NCI-H82 treated with DMSO at 0.1 percent for 48 hours (cell line): ENCODE measurements at regions not wholly inside any gene's neighbourhood (a gene's known extent, or its start where the extent isn't known, plus 50 kb on each side); places are given as distances from the start of the nearest gene placed in this dataset.
"Not testable (repeated sequence)": the region's sequence is repeated elsewhere in the genome, so short reads cannot be mapped to it uniquely, and the experiment has no call there.

Source experiments
- DNase-seq: peaks from one replicate; lab custom pipeline; 2025; ENCODE audit not compliant: unreplicated experiment; lab: John Stamatoyannopoulos, UW

DNA sequence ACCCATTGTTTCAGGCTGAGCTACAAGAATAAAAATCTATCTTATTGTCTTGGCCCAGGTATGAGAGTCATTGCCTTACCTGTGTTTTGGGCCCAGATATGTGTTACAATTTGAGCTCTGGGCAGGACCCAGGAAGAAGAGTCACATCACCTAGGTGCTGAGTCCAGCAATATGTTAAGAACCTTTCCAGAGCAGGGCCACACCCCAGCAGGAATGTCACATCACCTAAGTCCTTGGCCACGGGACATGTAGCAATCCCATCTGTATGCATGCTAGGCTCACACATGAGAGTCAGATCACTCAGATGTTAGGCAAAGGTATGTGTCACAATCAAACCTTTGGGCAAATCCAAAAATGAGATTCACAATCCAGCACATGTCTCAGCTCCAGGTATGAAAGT is 2103.5 kb downstream of the TP53TG3F start:
- no peak for DNase-seq

DNA sequence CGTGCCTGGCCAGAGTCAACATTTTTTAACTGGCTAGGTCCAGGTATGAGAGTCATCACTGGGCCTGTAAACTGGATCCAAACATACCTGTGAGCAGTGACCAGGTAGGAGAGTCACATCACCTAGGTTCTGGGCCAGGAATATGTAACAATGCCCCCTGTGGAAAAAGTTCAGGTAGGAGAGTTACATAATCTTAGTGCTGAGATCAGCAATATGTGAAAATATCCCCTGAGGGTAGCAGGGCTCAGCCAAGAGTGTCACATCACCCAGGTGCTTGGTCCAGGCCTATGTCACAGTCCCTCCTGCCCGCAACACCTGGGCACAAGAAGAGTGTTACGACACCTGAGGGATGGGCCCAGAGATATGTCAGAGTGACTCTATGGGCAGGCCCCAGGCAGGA is 2104.7 kb downstream of the TP53TG3F start:
- DNase-seq = no peak

DNA sequence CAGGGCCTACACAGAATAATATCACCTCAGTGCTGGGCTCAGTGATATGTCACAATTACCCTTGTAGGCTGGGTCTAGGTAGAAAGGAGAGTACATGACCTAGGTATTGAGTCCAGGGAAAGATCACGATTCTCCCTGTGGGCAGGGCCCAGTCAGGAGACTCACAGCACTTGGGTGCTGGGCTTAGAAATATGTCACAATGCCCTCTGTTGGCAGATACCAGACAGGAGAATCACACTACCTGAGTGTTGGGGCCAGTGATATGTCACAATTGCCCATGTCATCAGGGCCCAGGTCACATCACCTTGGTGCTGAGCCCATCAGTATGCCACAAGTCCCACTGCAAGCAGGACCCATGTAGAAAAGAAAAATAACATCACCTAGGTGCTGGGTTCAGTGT is 2105.5 kb downstream of the TP53TG3F start:
- no peak for DNase-seq

DNA sequence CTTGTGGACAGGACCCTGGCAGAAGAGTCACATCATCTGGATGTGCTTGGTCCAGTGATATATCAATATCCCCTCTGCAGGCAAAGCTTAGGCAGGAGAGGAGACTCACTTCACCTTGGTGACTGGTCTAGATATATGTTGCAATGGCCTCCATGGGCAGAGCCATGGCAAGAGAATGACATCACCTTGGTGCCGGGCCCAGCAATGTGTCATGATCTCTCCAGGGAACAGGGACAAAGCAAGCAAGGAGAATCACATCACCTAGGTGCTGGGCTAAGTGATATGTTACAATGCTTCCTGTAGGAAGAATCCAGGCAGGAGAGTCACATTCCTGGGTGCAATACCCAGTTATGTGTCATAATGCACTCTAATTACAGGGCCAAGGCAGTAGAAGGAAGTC is 2106.2 kb downstream of the TP53TG3F start:
- DNase-seq = no peak

DNA sequence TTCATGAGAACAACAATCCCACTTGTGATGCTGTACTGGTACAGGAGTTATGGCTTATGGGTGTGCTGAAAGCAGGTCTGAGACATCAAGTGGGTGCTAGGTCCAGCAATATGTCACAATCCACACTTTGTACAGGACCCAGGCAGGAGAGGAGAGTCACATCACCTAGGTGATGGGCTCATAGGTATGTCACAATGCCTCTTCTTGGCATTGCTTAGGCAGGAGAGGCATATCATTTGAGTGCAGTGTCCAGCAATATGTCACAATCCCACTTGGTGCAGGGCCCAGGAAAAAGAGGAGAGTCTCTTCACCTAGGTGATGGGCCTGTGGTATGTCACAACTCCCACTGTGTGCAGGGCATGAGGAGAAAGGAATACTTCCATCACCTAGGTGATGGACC is 2110.0 kb downstream of the TP53TG3F start:
- no peak for DNase-seq

DNA sequence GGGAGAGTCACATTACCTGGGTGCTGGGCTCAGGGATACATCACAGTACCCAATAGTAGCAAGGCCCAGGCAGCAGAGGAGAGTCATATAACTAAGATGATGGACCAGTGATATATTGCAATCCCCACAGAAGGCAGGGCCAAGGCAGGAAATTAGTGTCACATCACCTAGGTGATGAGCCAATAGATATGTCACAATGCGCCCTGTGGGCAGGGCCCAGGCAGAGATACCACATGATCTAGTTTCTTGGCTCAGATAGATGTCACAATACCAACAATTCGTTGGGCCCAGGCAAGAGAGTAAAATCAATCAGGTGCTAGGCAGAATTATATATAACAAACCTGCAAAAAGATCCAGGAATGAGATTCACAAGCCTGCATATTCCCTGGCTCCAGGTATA is 2111.5 kb downstream of the TP53TG3F start:
- DNase-seq = no peak

DNA sequence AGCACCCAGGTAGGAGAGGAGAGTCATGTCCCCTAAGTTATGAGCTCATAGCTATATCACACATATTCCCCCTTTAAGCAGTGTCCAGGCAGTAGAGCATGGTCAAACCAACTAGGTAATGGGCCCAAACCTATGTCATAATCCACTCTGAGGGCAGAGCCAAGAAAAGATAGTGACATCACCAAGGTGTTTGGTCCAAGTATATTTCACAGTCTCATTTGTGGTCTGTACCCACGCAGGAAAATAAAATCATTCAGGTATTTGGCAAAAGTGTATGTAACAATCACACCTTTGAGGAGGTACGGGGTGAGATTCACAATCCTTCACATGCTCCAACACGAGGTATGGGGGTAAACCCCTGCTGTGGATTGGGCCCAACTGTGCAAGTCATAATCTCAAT is 2112.8 kb downstream of the TP53TG3F start:
- no peak for DNase-seq

DNA sequence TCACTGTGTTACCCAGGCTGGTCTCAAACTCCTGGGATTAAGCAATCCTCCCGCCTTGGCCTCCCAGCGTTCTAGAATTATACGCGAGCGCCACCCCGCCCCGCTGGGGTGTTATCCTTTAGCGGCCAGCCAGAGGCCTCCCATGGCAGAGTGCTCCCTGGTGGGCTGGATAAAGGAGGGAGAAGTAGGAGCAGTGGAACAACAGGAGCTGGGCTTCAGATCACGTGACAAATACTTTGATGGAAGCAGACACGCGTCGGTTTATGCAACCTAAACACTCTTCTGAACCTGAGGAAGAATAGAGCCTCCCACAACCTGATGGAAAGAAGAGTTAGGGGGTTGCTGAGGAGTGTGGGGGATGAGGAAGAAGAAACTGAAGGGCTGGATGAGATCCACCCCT is 2114.0 kb downstream of the TP53TG3F start:
- no peak for DNase-seq

DNA sequence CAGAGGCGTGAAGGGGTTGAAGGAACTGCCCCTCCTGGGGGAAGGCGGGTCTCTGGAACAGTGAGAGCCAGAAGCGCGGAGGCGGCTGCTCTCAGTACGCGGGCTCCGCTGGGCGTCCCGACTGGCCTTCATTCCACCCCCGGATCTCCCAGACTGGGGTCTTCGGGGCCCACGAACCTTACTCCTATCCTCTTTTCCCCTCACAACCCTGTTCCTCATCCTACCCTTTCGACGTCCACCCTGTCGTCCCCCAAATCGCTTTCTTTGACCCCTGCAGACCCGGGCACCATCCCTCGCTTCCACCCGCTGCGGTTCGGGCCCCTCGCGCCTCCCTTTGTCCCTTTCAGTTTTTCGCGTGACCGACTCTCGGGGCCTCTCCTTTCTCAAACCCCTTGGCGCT is 2114.6 kb downstream of the TP53TG3F start:
- DNase-seq = no peak

DNA sequence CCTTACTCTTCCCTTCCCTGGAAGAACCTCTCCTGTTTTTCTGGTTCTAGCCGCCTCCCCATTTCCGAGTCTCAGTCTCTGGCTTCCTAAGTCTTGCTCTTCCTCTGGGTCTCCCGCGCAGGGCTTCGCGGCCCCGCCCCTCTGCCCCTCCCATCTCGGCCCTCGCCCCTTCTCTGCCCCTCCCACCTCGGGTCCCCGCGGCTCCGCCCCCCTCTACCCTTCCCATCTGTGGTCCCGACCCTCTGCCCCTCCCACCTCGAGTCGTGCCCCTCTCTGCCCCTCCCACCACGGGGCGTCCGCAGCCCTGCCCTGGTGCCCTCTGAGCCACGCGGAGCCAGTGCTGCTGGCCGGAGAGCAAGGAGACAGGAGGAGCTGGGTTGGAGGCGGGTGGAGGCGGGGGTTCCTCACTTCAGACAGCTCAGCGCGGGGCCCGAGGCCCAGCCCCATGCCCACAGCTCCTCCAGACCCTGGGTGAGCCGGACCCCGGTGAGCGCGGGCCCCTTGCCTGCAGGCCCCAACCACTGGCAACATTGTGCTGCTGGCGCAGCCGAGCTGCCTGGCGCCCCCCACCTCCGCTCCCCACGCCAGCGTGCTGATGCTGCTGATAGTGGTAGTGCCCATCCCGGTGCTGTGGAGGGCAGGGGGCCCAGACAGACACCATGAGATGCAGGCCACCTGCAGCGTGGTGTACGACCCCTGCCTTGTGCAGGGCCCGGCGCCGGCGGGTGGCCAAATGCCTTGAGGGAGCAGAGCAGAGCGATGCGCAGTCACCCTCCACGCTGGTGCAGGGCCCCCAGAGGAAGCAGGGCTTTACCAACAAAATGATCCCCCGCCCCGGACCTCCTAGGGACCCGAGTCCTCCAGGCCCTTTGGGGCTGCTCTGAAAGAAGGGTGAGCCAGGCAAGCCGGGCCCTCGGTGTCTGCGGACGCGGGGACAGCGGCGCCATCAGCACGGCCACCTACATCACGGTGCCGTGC is 2115.3 kb downstream of the TP53TG3F start:
- no peak for DNase-seq

DNA sequence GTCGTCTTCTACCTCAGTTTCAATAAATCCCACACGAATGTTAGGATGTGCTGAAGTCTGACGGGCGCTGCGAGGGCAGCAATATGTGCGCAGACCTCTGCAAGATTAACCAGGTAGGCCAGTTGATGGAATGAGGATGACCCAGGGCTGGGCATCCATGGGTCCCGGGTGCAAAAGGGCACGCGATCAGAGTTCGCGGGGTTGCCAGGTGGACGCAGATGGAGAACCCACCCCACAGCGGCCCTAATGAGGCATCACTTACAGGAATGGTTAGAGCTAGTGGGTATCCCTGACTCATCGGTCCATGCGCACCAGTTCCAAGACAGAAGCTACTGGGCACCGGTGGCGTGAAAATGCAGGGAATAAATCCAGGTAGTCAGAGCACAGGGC is 2116.0 kb downstream of the TP53TG3F start:
- no peak for DNase-seq

DNA sequence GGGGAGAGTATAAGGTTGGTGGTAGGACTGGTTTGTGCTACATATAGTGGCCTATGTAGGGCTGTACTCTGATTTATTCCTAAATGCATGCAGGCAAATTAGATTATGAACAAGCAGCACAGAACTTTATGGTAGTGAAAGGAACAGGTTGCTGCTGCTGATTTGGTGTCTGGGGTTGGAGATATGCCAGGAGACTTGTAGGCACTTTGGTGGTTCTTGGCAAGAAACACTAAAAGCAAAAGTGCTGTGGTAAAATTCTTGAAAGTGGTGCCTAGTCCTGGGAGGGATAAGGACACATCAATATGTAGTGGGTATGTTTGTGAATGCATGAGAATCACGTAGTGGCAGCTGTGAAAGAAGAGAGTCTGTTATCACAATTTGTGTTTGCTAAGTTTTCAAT is 2126.0 kb downstream of the TP53TG3F start:
- no peak for DNase-seq

DNA sequence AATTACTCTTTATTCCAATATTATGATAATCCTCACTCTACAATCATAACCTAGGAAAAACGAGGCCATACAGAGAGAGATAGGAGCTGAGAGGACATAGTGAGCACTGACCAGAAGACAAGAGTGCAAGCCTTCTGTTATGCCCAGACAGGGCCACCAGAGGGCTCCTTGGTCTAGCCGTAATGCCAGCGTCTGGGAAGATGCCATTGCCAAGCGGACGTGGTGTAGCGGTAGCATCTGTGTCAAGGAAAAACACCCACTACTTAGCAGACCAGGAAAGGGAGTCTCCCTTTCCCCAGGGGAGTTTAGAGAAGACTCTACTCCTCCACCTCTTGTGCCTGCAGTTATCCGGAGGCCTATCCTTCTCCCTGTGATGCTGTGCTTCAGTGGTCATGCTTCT is 2131.5 kb downstream of the TP53TG3F start:
- DNase-seq = peak; percentile 1

DNA sequence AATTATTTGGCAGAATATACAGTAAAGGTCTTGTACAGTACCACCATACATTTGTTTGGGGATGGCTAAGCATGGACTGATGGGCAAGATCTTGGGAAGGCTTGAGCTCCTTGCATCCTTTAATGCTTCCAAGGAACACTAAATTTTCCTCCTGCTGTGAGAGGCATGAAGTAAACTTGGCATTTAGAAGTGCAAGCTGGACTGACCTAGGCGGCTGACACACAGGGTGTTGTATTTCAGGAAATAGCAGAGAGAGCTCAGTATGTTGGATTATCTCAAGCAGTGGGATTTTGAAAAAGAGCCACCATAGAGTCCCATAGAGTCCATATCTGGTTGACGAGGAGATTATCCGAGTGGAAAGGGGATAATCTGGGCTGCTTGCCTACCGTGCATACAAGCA is 2137.1 kb downstream of the TP53TG3F start:
- peak; percentile 54 for DNase-seq

DNA sequence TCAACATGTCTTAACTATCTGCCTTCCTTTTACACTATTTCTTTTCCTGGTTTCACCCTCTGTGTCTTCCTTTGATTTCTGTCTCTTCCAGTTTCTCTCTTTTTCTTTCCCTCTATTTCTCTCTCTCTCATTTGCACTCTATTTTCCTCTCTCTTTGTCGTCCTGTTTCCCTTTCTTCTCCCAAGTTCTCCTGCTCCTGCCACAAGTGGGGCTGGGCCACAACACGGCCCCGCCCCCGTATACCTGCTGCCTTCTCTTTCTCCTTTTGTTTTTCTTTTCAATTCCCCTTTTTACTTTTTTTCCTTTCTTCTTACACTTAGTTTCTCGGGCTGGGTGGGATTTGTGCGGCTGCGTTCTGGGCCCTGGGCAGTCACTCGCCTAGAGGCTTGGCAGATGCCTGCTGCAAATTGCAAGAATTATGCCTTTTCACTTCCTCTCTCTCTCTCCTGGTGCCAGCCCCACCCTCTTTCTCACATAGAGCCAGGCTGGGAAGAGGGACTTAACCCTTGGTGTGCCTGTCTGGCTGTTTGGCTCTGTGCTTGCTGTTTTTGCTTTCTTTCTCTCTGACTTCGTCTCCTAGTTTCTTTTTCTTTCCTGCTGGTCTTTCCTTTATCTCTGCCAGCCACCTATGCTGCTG is 2139.4 kb downstream of the TP53TG3F start:
- no peak for DNase-seq

DNA sequence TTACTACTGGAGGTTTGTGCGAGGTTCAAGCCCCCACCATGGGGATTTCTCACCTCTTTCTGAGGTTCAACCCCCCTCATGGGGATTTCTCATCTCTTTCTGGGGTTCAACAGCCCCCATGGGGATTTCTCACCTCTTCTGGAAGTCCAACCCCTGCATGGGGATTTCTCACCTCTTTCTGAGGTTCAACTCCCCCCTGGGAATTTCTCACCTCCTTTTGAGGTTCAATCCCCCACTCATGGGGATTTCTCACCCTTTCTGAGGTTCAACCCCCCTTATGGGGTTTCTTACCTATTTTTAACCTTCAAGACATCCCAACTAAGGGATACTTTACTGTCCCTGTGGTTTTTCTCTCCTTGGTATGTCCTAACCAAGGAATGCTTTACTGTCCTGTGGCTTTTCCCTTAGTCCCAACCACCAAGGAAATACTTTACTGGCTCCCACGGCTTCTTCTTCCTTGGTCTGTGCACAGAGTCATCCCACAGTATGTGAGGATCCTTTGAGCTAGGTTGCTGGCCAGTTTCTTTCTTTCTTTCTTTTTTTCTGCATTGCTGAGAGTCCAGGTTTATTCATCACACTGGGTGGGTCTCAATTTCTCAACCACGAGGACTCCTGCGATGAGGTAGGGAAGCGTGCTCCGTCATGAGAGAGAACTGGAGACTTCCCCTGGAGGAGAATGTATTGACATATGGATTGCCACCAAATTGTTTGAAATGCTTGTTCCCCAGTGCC is 2140.2 kb downstream of the TP53TG3F start:
- no peak for DNase-seq

DNA sequence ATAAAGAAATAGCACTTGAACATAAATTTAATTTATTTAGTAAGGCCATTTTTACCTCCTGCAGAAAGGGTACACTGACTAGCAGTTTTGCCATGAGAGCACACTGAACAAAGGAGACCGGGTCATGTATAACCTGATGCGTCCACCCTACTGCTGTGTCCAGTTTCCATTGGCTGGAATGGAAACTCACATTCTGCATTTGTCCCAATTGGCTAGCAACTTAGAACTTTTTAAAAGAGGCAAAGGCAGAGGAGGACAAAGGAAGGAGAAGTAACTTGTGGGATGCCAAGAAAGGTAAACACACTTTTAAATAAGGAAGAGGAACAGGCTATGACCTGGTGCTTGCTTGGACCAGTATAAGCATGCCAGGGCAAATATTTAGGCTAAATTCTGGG is 2140.7 kb downstream of the TP53TG3F start:
- not testable (repeated sequence) for DNase-seq

DNA sequence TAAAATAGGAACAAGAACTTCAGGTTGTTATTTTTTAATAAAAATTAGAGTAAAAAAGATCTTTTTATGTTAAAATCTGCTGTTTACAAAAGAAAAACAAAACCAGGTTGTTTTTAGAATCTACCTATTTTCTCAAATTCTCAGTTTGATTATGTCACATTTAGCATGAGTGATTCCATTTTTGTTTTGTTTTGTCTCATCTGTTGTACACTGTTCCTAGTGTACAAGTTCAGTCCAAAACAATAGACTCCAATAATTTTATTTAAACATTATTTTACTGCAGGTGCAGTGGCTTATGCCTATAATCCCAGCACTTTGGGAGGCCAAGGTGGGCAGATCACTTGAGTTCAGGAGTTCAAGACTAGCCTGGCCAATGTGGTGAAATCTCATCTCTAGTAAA is 2142.7 kb downstream of the TP53TG3F start:
- no peak for DNase-seq

DNA sequence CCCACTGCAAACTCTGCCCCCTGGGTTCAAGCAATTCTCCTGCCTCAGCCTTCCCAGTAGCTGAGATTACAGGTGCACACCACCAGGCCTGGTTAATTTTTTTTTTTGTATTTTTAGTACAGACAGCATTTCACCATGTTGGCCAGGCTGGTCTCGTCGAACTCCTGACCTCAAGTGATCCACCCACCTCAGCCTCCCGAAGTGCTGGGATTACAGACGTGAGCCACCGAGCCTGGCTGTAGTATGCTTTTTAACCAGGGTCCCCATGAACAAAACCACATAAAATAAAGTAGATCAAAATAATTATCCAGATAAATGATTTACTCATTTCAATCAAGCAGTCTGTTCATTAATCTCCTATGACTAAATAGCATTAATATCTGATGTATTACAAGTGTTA is 2144.0 kb downstream of the TP53TG3F start:
- DNase-seq = not testable (repeated sequence)

DNA sequence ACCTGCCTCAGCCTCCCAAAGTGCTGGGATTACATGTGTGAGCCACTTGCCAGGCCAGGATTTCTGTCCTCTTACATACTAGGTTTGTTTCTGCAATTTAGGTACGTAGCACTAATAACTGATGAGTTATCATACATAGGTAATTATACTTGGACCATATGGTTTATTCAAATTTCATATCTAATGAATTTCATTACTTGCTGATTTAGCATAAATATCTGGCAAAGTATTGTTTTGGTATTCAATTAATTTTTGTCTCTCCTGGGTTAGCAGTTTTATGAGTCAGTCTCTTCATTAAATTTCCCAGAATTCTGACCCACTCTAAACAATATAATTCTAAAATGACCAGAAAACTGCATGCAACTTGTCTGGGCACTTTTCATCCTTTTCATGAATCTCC is 2146.5 kb downstream of the TP53TG3F start:
- DNase-seq = no peak

DNA sequence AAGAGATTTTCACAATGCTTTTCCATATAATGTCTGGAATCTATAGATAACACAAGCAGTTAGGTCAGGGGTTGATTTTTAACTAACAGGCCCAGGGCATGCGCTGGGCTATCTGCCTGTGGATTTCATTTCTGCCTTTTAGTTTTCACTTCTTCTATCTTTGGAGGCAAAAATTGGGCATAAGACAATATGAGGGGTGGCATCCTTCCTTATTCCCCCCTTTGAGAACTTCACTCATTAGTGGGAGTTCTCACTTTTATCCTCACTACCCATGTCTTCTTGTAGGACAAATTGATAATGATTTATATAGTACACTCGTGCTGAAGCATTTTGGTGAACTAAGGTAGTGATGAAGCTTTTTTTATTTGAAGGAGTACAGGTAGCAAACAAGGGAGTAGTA is 2155.5 kb downstream of the TP53TG3F start:
- not testable (repeated sequence) for DNase-seq

DNA sequence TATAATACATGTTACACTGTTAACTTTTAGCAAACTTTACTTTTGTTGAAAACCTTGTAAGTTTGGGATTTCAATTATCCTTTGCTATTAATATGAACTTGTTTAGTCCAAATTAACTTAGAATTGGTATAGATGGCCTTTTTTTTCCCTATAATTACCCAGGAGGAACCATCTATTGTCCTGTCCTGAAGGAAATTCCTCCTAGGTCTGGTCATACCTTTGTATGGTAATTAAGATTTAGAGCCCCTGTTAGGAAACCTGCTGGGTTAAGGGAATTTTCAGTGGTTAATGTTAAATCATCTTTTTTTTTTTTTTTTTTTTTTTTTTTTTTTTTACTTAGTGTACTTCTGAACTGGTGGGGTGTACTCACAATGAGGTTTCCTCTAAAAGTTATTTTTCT is 2159.8 kb downstream of the TP53TG3F start:
- not testable (repeated sequence) for DNase-seq
